HUDEP-2 (cell line): ENCODE measurements at regions not wholly inside any gene's neighbourhood (a gene's known extent, or its start where the extent isn't known, plus 50 kb on each side); places are given as distances from the start of the nearest gene placed in this dataset.

ENCODE experiments used
- DNase-seq, 76 experiments: peaks; one replicate each; lab custom pipeline; 2025; ENCODE audit not compliant: unreplicated experiment in 76 of 76; lab: John Stamatoyannopoulos, UW

DNA sequence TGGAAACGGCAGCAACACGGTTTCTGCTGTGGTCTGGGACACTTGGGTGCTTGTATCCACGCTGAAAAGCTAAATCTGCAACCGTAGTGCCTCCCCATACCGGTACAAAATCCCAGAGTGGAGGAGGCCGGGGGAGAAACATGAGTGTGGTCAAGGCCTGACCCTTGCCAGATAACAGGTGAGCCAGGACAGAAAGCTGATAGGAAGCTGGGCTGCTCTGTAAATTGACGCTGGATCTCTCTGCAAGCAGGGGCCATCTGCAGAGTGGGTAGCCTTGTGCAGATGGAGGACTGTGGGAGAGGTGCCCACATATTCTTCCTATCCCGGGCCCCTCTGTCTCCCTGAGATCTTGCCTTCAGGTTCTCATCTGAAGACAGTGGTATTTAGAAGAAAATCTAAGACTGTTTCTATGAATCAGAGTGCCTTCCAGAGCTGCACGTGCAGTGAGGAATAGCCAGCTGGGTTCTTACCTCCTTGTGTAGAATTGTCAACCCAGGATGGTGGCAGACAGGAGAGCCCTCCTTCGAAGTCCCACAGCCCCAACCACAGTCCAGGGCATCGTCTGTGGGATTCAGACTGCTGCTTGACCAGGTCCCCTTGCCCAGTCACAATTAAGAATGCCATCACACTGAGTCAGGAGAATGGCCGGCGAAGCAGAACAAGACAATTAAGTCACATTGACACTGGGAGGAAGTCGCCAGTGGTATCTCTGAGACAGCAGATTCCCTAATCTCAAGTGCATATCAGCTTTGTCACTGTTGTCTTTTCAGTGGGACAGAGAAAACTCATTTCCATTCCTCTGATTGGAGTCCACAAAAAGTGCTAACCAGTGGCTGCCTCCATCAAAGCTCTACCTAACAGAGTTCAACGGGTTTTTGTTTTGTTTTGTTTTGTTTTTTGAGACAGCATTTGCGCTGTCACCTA lies 100.0 kb upstream of the RIPOR2 start:
- DNase-seq: peak in 53 of 76 experiments; percentile 13 to 77 (median 46)

- no peak for DNase-seq
These were observed 100.7 kb upstream of the RIPOR2 start for GRCh38 chr6:25036461-25036860.

DNA sequence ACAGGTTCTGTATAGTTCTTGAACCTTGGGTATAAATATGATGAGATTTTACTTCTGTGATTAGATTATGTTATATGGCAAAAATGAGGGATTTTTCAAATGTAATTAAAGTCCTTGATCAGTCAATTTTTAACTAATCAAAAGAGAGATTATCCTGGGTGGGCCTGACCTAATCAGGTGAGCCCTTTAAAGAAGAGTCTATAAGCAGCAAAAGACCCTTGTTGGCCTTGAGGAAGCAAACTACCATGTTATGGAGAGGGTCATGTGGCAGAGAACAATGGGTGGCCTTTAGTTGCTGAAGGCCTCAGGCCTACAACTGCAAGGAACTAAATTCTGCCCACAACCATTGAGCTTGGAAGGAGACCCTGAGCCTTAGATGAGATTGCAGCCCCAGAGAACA lies 102.5 kb upstream of the RIPOR2 start:
- no peak for DNase-seq

GRCh38 chr6:25038999-25039398 lies 103.2 kb upstream of the RIPOR2 start:
- DNase-seq: no peak

GRCh38 chr6:25041485-25042035 lies 105.8 kb upstream of the RIPOR2 start:
- no peak for DNase-seq

DNA sequence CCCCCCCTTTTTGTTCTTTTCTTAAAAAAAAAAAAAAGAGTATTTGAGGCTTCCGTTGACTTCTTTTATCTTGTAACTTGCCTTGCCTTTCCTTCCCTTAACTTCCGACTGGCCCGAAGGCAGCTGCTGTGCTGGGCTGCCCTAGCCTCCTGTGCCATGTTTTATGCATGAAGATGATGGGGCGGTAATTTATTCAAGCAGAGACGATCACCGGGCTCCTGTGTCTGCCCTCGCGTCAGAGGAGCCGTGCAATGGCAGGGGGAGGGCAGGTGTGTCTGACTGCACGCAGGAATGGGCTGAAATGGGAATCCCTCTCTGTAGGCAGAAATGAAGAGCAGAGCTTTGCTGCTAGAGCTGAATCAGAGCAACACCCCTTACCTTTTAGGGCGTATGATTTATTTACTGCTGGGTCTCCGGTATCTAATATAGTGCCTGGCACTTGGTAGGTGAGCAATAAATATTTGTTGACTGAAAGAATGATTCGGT lies 106.3 kb upstream of the RIPOR2 start:
- DNase-seq: no peak

GRCh38 chr6:25042536-25042935 lies 106.8 kb upstream of the RIPOR2 start:
- DNase-seq: no peak

DNA sequence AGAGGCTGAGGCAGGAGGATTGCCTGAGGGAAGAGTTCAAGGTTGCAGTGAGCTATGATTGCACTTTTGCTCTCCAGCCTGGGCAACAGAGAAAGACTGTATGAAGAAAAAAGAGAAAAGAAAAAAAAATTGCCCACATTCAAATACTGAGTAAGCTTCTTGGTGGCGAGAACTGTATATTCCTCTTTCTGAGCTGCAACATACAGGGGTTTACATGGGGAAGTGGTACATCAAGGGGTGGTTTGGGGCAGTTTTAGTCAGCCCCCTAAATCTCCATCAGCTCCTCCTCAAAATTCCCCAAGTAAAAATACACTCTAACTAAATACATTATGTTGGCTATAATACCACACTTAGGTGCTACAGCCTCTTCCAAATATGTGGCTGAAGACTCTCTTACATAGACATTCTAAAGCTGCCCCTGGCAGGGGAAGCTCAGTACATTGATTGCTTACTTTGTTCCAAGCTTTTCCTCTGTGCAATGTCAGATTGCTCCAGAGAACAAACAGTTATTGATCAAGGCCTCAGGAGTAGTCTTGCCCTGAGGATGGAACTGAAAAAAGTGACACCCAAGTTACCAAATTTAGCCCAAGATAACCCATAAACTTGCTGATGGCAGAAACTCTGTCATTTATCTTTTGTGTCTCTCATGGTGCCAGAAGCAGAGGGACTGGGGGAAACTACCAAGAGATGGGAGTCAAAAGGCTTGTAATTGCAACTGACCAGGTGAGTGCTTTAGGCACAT lies 107.4 kb upstream of the RIPOR2 start:
- no peak for DNase-seq

DNA sequence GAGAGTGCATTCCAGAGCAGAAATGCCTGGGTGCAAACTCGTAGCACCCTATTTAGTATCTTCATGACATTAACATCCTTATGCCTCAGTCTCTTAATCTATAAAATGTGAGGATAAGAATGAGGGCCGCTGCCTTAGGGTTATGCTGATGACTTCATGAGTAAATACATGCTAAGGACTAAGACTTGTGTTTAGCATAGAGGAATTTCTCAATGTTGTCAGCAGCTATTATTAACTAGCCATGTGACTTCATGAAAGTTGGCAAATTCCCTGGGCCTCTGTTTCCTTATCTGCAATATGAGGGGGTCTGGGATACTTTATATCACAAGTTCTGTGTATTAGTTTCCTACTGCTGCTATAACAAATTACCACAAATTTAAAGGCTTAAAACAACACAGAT lies 108.1 kb upstream of the RIPOR2 start:
- no peak for DNase-seq

DNA sequence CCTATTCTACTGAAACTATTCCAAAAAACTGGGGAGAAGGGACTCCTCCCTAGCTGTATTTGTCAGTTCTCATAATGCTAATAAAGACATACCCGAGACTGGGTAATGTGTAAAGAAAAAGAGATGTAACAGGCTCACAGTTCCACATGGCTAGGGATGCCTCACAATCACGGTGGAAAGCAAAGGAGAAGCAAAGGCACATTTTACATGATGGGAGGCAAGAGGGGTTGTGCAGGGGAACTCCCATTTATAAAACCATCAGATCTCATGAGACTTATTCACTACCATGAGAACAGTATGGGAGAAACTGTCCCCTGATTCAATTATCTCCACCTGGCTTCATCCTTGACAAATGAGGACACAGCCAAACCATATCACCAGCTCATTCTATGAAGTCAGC lies 111.2 kb upstream of the RIPOR2 start:
- no peak for DNase-seq

- peak in 6 of 76 experiments; percentile 16 to 38 (median 18) for DNase-seq
These were observed 114.6 kb upstream of the RIPOR2 start for GRCh38 chr6:25050356-25050755.

GRCh38 chr6:25051083-25051482 lies 115.3 kb upstream of the RIPOR2 start:
- DNase-seq: no peak

- DNase-seq: no peak
These were observed 116.4 kb upstream of the RIPOR2 start for GRCh38 chr6:25052181-25052580.

- DNase-seq: no peak
These were observed 118.2 kb upstream of the RIPOR2 start for GRCh38 chr6:25053875-25054371.

DNA sequence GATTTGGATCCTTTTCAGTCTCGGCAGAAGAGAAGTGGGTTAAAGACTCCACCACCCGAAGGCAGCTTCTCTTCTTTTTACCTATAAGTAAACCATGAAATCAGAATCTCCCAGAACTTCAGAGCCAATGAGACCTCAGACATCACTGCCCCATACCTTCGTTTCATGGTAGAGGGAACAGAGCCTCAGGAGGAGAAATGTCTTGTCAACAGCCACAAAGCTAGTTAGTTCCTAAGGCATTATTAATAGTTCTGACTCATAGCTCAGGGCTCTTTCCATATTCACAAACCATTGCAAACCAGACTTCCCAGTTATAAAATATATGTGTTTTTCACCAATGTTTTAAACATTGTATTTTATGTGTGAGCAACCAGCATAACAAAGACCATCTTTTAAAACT lies 118.7 kb upstream of the RIPOR2 start:
- DNase-seq: no peak

DNA sequence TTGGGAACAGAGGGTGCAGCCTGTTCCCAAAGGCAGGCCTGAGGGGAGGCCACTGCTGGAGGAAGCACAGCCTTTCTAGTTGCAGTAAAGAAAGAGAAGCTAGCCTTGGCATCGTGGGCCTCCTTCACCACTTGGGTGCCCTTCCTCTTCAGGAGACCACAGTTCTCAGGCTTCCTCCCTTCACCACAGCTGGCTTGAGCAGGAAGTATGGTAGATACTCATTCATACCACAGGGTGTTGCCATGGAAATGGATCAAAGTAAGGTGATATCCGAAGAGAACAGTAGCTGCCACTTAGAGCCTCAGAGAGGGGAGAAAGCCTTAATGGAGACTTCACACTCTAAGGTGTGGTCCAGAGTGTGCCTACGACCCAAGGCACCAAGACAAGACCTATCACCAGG lies 120.4 kb upstream of the RIPOR2 start:
- no peak for DNase-seq

DNA sequence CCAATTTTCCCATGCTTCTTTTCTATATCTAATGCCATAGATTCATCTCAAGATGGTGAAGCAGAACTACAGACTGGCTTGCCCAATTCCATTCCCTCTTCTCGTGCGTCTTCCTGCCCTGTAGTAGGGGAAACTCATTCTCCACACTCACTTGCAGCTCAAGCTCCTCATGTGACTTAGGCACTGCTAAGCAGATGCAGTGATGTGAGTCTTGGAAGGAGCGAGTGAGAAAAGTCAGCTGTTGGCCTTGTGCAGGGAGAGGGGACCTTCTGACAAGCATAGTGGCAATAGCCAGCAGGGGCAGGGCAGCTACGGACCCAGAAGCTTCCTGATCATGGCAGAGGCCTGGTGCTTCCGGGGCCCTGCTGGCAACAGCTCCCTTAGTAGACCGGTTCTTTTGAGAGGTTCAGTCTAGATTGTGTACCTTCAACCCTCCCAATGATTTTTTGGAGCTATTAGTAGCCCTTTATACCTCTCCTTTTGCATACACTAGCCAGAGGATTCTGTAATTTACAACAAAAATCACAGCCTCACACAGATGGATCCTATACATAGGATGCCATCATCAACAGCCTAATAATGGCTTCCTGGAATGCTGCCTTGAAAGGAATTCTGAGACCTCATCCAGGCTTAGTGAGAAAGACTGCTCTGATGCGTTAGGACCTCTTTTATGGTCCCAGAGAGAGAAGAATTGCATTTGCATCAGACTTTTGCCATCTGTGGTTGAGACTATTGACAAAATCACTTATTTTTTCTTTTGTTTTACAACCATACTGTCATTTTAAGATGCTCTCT lies 121.5 kb upstream of the RIPOR2 start:
- DNase-seq: no peak

- no peak for DNase-seq
These were observed 122.7 kb upstream of the RIPOR2 start for GRCh38 chr6:25058441-25058840.

- DNase-seq: no peak
These were observed 123.2 kb upstream of the RIPOR2 start for GRCh38 chr6:25058941-25059340.

- no peak for DNase-seq
These were observed 124.8 kb upstream of the RIPOR2 start for GRCh38 chr6:25060522-25060921.
